GM21447 (cell line): ENCODE measurements at regions not wholly inside any gene's neighbourhood (a gene's known extent, or its start where the extent isn't known, plus 50 kb on each side); places are given as distances from the start of the nearest gene placed in this dataset.

ENCODE experiments used
- ATAC-seq: cut with Tn5 transposase; IDR thresholded peaks from one replicate; pipeline ENCODE4 v1.9.1; 2021; ENCODE audit not compliant: unreplicated experiment

GRCh38 chr11:37115963-37116362, 517.9 kb upstream of the RAG2 start:
- ATAC-seq, result no peak

GRCh38 chr11:37110385-37110784, 512.3 kb upstream of the RAG2 start:
- no peak for ATAC-seq

DNA sequence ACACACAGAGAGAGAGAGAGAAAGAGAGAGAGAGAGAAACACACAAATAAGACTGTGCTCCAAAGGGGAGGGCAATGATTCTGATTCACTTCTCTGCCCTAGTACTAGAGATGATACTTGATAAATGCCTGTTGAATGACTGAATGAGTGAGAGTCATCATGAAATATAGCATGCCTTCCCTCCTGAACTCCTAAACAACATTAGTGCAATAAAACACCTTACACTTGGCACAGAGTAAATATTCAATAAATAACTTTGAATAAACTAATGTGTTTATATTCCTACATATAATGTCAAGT, 511.2 kb upstream of the RAG2 start:
- ATAC-seq, result no peak

- ATAC-seq, result no peak
Measured at GRCh38 chr11:37108436-37109285, 510.6 kb upstream of the RAG2 start.

GRCh38 chr11:37107831-37108230, 509.8 kb upstream of the RAG2 start:
- no peak for ATAC-seq

DNA sequence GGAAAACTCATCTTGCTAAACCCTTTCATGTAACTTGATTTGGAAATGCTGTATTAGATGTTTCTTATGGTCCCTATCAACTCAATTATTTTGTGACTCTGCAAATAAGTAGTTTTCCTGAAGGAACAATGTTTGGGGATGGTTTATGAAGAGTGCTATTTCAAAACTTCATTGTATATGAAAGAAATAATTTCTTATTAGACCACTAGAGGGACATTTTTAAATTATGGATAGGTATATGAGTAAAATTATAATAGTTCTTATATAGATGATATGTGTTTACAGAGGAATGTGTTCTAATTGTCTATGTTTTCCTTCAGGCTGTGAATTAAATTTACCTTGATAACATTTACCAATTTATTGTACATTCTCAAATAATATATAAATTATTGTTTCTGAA, 509.4 kb upstream of the RAG2 start:
- ATAC-seq, result no peak

GRCh38 chr11:37105427-37105826, 507.4 kb upstream of the RAG2 start:
- no peak for ATAC-seq

GRCh38 chr11:37104380-37104779, 506.3 kb upstream of the RAG2 start:
- ATAC-seq, result no peak

GRCh38 chr11:37100008-37100407, 502.0 kb upstream of the RAG2 start:
- no peak for ATAC-seq

DNA sequence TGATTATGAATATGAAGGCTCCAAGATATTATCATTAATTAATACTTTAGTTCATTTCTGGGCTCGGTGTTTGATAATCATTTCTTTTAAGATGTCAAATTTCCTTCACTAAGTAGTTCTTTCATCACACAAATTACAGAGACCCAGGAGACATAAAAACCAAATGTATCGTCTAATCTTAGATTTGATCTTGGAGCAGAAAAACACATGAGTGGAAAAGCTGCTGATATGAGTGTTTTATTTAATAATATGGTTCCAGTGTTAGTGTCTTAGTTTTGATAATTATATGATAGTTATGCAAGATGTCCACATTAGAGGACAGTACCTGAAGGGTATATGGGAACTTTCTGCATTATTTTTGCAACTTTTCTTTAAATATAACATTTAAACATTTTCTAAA, 494.5 kb upstream of the RAG2 start:
- ATAC-seq, result no peak

- ATAC-seq, result no peak
Measured at GRCh38 chr11:37089439-37089838, 491.4 kb upstream of the RAG2 start.

- no peak for ATAC-seq
Measured at GRCh38 chr11:37088573-37088910, 490.5 kb upstream of the RAG2 start.

GRCh38 chr11:37087650-37088572, 489.9 kb upstream of the RAG2 start:
- ATAC-seq, result no peak

- no peak for ATAC-seq
Measured at GRCh38 chr11:37078521-37078920, 480.5 kb upstream of the RAG2 start.

- no peak for ATAC-seq
Measured at GRCh38 chr11:37076866-37077265, 478.8 kb upstream of the RAG2 start.

GRCh38 chr11:37072538-37073055, 474.6 kb upstream of the RAG2 start:
- no peak for ATAC-seq

DNA sequence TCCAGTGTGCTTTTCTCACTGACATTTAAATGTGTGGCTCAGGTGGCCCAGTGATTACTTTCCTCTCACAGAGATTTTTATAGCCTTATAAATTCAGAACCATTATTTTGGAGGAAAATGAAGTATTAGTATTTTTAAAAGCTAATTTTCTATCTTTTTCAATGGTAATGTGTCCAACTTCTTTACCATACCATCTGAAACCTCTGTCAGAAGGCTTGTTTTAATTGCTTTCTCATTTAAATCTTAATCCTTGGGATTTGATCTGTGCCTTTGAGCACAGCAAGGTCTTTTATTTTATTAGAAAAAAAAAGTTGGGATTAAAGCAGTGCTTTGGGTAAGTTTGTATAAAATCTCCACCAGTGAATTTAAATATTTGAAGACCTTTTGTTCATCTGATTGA, 452.3 kb upstream of the RAG2 start:
- no peak for ATAC-seq

- ATAC-seq, result no peak
Measured at GRCh38 chr11:37040921-37041320, 442.9 kb upstream of the RAG2 start.

GRCh38 chr11:37038911-37039310, 440.9 kb upstream of the RAG2 start:
- no peak for ATAC-seq

- ATAC-seq, result no peak
Measured at GRCh38 chr11:37026741-37027140, 428.7 kb upstream of the RAG2 start.

DNA sequence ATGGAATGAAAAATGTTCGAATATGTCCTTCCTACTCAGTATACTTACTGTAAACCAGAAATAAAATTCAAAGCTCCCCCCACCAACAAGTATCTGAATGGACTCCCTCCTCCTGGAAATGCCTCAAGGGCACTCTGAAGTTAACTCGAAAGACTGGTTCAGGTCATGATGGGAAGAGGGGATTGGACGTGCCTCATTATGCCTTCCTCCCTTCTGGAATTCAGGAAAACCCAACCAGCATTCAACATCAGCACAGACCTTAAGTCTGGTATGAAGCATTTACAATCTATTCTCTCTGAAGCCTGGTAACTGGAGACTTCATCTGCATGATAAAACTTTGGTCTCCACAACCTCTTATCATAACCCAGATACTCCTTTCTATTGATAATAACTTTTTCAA, 428.3 kb upstream of the RAG2 start:
- ATAC-seq, result no peak

DNA sequence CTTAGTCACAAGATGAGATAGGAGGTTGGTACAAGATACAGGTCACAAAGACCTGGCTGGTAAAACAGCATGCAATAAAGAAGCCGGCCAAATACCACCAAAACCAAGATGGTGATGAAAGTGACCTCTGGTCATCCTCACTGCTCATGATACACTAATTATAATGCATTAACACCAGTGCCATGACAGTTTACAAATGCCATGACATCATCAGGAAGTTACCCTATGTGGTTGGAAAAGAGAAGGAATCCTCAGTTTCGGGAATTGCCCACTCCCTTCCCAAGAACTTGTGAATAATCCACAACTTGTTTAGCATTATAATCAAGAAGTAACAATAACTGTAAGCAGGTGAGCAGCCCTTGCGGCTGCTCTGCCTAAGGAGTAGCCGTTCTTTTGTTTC, 408.5 kb upstream of the RAG2 start:
- ATAC-seq, result no peak
